ENCODE measurements at regions not wholly inside any gene's neighbourhood (a gene's known extent, or its start where the extent isn't known, plus 50 kb on each side); places are given as distances from the start of the nearest gene placed in this dataset.
"Not testable (repeated sequence)": the region's sequence is repeated elsewhere in the genome, so short reads cannot be mapped to it uniquely, and the experiment has no call there.

- Mint-ChIP-seq H3K4me1 (no peaks in the 10 kb centered on the region), H3K9me3 (peaks cover 16% of the 10 kb centered on the region), H3K27me3 (no peaks in the 10 kb centered on the region), H3K4me3 (no peak overlapping the region), H3K27ac (ENCODE audit: low read depth) (no peak overlapping the region), H3K36me3 (ENCODE audit: insufficient read depth) (no peaks in the 10 kb centered on the region)
- DNase-seq (ENCODE audit: low spot score in 2 of 2) (no peak), ATAC-seq (replicated peaks; ENCODE audit: extremely low read depth, poor library complexity, severe bottlenecking) (no peak)
Measured at GRCh38 chr7:68384581-68384980, 1213.7 kb upstream of the AUTS2 start.

GRCh38 chr7:68393051-68393450 is 1205.2 kb upstream of the AUTS2 start:
- no peaks in the 10 kb centered on the region for H3K36me3 Mint-ChIP-seq (ENCODE audit: insufficient read depth)
- H3K27ac Mint-ChIP-seq (ENCODE audit: low read depth): no peak overlapping the region
- no peak for DNase-seq (ENCODE audit: low spot score in 2 of 2)
- H3K27me3 Mint-ChIP-seq: no peaks in the 10 kb centered on the region
- ATAC-seq (replicated peaks; ENCODE audit: extremely low read depth, poor library complexity, severe bottlenecking): no peak
- H3K4me3 Mint-ChIP-seq: no peak overlapping the region
- peaks cover 19% of the 10 kb centered on the region for H3K9me3 Mint-ChIP-seq
- H3K4me1 Mint-ChIP-seq: no peaks in the 10 kb centered on the region

GRCh38 chr7:68394131-68394530 is 1204.1 kb upstream of the AUTS2 start:
- Mint-ChIP-seq H3K4me3 (no peak overlapping the region), H3K4me1 (no peaks in the 10 kb centered on the region), H3K36me3 (ENCODE audit: insufficient read depth) (no peaks in the 10 kb centered on the region), H3K27me3 (no peaks in the 10 kb centered on the region), H3K27ac (ENCODE audit: low read depth) (no peak overlapping the region), H3K9me3 (peaks cover 12% of the 10 kb centered on the region)
- ATAC-seq (replicated peaks; ENCODE audit: extremely low read depth, poor library complexity, severe bottlenecking): no peak
- DNase-seq (ENCODE audit: low spot score in 2 of 2): no peak

- DNase-seq (ENCODE audit: low spot score in 2 of 2): no peak
- no peak overlapping the region for H3K27ac Mint-ChIP-seq (ENCODE audit: low read depth)
- H3K4me3 Mint-ChIP-seq: no peak overlapping the region
- no peaks in the 10 kb centered on the region for H3K27me3 Mint-ChIP-seq
- ATAC-seq (replicated peaks; ENCODE audit: extremely low read depth, poor library complexity, severe bottlenecking): no peak
- no peaks in the 10 kb centered on the region for H3K36me3 Mint-ChIP-seq (ENCODE audit: insufficient read depth)
- no peaks in the 10 kb centered on the region for H3K4me1 Mint-ChIP-seq
- peaks cover 15% of the 10 kb centered on the region for H3K9me3 Mint-ChIP-seq
Measured at GRCh38 chr7:68399991-68400590, 1198.2 kb upstream of the AUTS2 start.

- no peak overlapping the region for H3K4me3 Mint-ChIP-seq
- H3K27ac Mint-ChIP-seq (ENCODE audit: low read depth): no peak overlapping the region
- no peak for ATAC-seq (replicated peaks; ENCODE audit: extremely low read depth, poor library complexity, severe bottlenecking)
- DNase-seq (ENCODE audit: low spot score in 2 of 2): no peak
- no peaks in the 10 kb centered on the region for H3K27me3 Mint-ChIP-seq
- peaks cover 15% of the 10 kb centered on the region for H3K9me3 Mint-ChIP-seq
- no peaks in the 10 kb centered on the region for H3K4me1 Mint-ChIP-seq
- H3K36me3 Mint-ChIP-seq (ENCODE audit: insufficient read depth): no peaks in the 10 kb centered on the region
Measured at GRCh38 chr7:68400783-68401182, 1197.5 kb upstream of the AUTS2 start.

GRCh38 chr7:68401313-68401712 is 1197.0 kb upstream of the AUTS2 start:
- H3K36me3 Mint-ChIP-seq (ENCODE audit: insufficient read depth): no peaks in the 10 kb centered on the region

GRCh38 chr7:68406480-68406879 is 1191.8 kb upstream of the AUTS2 start:
- no peaks in the 10 kb centered on the region for H3K4me1 Mint-ChIP-seq
- H3K27ac Mint-ChIP-seq (ENCODE audit: low read depth): no peak overlapping the region
- peaks cover 8% of the 10 kb centered on the region for H3K9me3 Mint-ChIP-seq
- H3K36me3 Mint-ChIP-seq (ENCODE audit: insufficient read depth): peaks cover 2% of the 10 kb centered on the region
- H3K27me3 Mint-ChIP-seq: no peaks in the 10 kb centered on the region
- no peak for DNase-seq (ENCODE audit: low spot score in 2 of 2)
- no peak for ATAC-seq (replicated peaks; ENCODE audit: extremely low read depth, poor library complexity, severe bottlenecking)
- no peak overlapping the region for H3K4me3 Mint-ChIP-seq

More at GRCh38 chr7:68401313-68401712, 1197.0 kb upstream of the AUTS2 start:
- Mint-ChIP-seq H3K27me3 (no peaks in the 10 kb centered on the region), H3K27ac (ENCODE audit: low read depth) (no peak overlapping the region), H3K4me1 (no peaks in the 10 kb centered on the region), H3K4me3 (no peak overlapping the region), H3K9me3 (peaks cover 15% of the 10 kb centered on the region)
- DNase-seq (ENCODE audit: low spot score in 2 of 2): no peak
- no peak for ATAC-seq (replicated peaks; ENCODE audit: extremely low read depth, poor library complexity, severe bottlenecking)

GRCh38 chr7:68407460-68407859 is 1190.8 kb upstream of the AUTS2 start:
- ATAC-seq (replicated peaks; ENCODE audit: extremely low read depth, poor library complexity, severe bottlenecking) (no peak), DNase-seq (ENCODE audit: low spot score in 2 of 2) (no peak)
- no peaks in the 10 kb centered on the region for H3K27me3 Mint-ChIP-seq
- H3K9me3 Mint-ChIP-seq: peaks cover 6% of the 10 kb centered on the region
- no peak overlapping the region for H3K4me3 Mint-ChIP-seq
- H3K36me3 Mint-ChIP-seq (ENCODE audit: insufficient read depth): peaks cover 2% of the 10 kb centered on the region
- H3K4me1 Mint-ChIP-seq: no peaks in the 10 kb centered on the region
- H3K27ac Mint-ChIP-seq (ENCODE audit: low read depth): no peak overlapping the region

GRCh38 chr7:68408873-68409272 is 1189.4 kb upstream of the AUTS2 start:
- no peak overlapping the region for H3K27ac Mint-ChIP-seq (ENCODE audit: low read depth)
- H3K9me3 Mint-ChIP-seq: peaks cover 6% of the 10 kb centered on the region
- H3K36me3 Mint-ChIP-seq (ENCODE audit: insufficient read depth): peaks cover 2% of the 10 kb centered on the region
- H3K4me3 Mint-ChIP-seq: no peak overlapping the region
- no peaks in the 10 kb centered on the region for H3K4me1 Mint-ChIP-seq
- DNase-seq (ENCODE audit: low spot score in 2 of 2): no peak
- no peak for ATAC-seq (replicated peaks; ENCODE audit: extremely low read depth, poor library complexity, severe bottlenecking)
- no peaks in the 10 kb centered on the region for H3K27me3 Mint-ChIP-seq

GRCh38 chr7:68409851-68410250 is 1188.4 kb upstream of the AUTS2 start:
- Mint-ChIP-seq H3K4me1 (no peaks in the 10 kb centered on the region), H3K4me3 (no peak overlapping the region), H3K27me3 (no peaks in the 10 kb centered on the region), H3K27ac (ENCODE audit: low read depth) (no peak overlapping the region), H3K36me3 (ENCODE audit: insufficient read depth) (peaks cover 2% of the 10 kb centered on the region), H3K9me3 (peaks cover 6% of the 10 kb centered on the region)
- DNase-seq (ENCODE audit: low spot score in 2 of 2): no peak
- ATAC-seq (replicated peaks; ENCODE audit: extremely low read depth, poor library complexity, severe bottlenecking): no peak

GRCh38 chr7:68410693-68411092 is 1187.6 kb upstream of the AUTS2 start:
- not testable (repeated sequence) for H3K27me3 Mint-ChIP-seq; H3K4me1 Mint-ChIP-seq; ATAC-seq (replicated peaks; ENCODE audit: extremely low read depth, poor library complexity, severe bottlenecking); DNase-seq (ENCODE audit: low spot score in 2 of 2); H3K4me3 Mint-ChIP-seq; H3K9me3 Mint-ChIP-seq; H3K27ac Mint-ChIP-seq (ENCODE audit: low read depth); H3K36me3 Mint-ChIP-seq (ENCODE audit: insufficient read depth)

GRCh38 chr7:68411742-68412141 is 1186.5 kb upstream of the AUTS2 start:
- no peaks in the 10 kb centered on the region for H3K4me1 Mint-ChIP-seq
- H3K9me3 Mint-ChIP-seq: peaks cover 3% of the 10 kb centered on the region
- H3K27me3 Mint-ChIP-seq: no peaks in the 10 kb centered on the region
- ATAC-seq (replicated peaks; ENCODE audit: extremely low read depth, poor library complexity, severe bottlenecking) (no peak), DNase-seq (ENCODE audit: low spot score in 2 of 2) (no peak)
- H3K27ac Mint-ChIP-seq (ENCODE audit: low read depth): no peak overlapping the region
- H3K4me3 Mint-ChIP-seq: no peak overlapping the region
- peaks cover under 1% of the 10 kb centered on the region for H3K36me3 Mint-ChIP-seq (ENCODE audit: insufficient read depth)

GRCh38 chr7:68414631-68415425 is 1183.4 kb upstream of the AUTS2 start:
- H3K27ac Mint-ChIP-seq (ENCODE audit: low read depth): no peak overlapping the region
- no peaks in the 10 kb centered on the region for H3K4me1 Mint-ChIP-seq
- no peaks in the 10 kb centered on the region for H3K27me3 Mint-ChIP-seq
- peaks cover 9% of the 10 kb centered on the region for H3K9me3 Mint-ChIP-seq
- no peak for ATAC-seq (replicated peaks; ENCODE audit: extremely low read depth, poor library complexity, severe bottlenecking)
- H3K4me3 Mint-ChIP-seq: no peak overlapping the region
- no peaks in the 10 kb centered on the region for H3K36me3 Mint-ChIP-seq (ENCODE audit: insufficient read depth)
- DNase-seq (ENCODE audit: low spot score in 2 of 2): no peak

All from central memory CD8-positive, alpha-beta T cell (primary cell).